ENCODE measurements at regions not wholly inside any gene's neighbourhood (a gene's known extent, or its start where the extent isn't known, plus 50 kb on each side); places are given as distances from the start of the nearest gene placed in this dataset.

DNA sequence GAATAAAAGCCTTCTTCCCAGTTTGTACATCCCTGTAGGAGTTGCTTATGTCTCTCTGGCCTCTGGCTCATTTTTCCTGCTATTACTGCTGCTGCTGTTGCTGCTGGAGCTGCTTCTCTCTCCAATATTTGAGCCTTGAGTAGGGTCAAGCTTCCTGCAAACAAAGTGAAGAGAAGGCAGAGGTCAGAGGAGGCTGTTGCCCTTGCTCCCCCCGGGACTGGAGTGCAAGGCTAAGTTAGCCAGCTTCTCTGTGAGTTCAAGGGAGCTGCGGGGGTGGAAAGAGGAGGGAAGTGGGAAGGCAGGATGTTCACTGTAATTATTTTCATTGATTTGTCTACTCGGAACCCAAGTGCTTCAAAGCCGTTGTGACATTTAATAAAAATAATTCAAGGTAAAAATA is 77.0 kb upstream of the TMEM132E start:
- TF ChIP-seq CTCF (IDR thresholded peaks at IDR 0.05) (no peak), POLR2A (IDR thresholded peaks at IDR 0.05) (no peak)
